ENCODE measurements at regions not wholly inside any gene's neighbourhood (a gene's known extent, or its start where the extent isn't known, plus 50 kb on each side); places are given as distances from the start of the nearest gene placed in this dataset.

- intact Hi-C loops (cut with micrococcal nuclease) (no loop called here), in situ Hi-C loops (cut with MboI; ENCODE audit: low sequenced_read_pairs) (no loop called here), dilution Hi-C loops (cut with HindIII; ENCODE audit: low sequenced_read_pairs, unreplicated experiment) (no loop called here)
- Histone ChIP-seq H4K5ac (ENCODE audit: low read depth, low read length) (no peak overlapping the region), H2AK5ac (ENCODE audit: low read depth, low read length) (no peak overlapping the region), H3K14ac (replicated peaks; ENCODE audit: low read depth, low read length) (no peak overlapping the region), H3K79me1 (ENCODE audit: low read depth in 1 of 2, low read length in 2 of 2) (no peaks in the 10 kb centered on the region), H4K91ac (ENCODE audit: insufficient read depth, low read depth, low read length) (no peak overlapping the region), H3K4ac (ENCODE audit: low read depth, low read length) (no peak overlapping the region), H3K9me3 (ENCODE audit: control insufficient read depth, insufficient read depth, low read length) (no peaks in the 10 kb centered on the region), H2AFZ (replicated peaks; ENCODE audit: low read length, poor library complexity) (no peak overlapping the region), H3K9me1 (ENCODE audit: insufficient read depth, low read length) (no peaks in the 10 kb centered on the region), H4K8ac (ENCODE audit: low read depth in 2 of 2, low read length in 2 of 2) (no peak overlapping the region), H4K20me1 (ENCODE audit: insufficient read depth, low read length) (no peaks in the 10 kb centered on the region), H3K23ac (ENCODE audit: low read depth, low read length) (no peak overlapping the region), H3K4me1 (ENCODE audit: control insufficient read depth, insufficient read depth, low read length) (no peaks in the 10 kb centered on the region), H2AK9ac (replicated peaks; ENCODE audit: low read depth, low read length, poor library complexity) (no peak overlapping the region), H3K4me3 (ENCODE audit: insufficient read depth, low read depth, low read length) (no peak overlapping the region), H3K27me3 (ENCODE audit: control insufficient read depth, insufficient read depth, low read length) (peaks cover 4% of the 10 kb centered on the region; the same call in 1 of the 2 replicates), H3K36me3 (ENCODE audit: control insufficient read depth, insufficient read depth, low read length) (no peaks in the 10 kb centered on the region), H2BK20ac (ENCODE audit: low read depth, low read length) (no peak overlapping the region), H2BK120ac (ENCODE audit: low read depth, low read length) (no peak overlapping the region), H3K56ac (ENCODE audit: extremely low read depth, insufficient read depth, low read length) (no peak overlapping the region), H2BK15ac (ENCODE audit: low read depth, low read length) (no peak overlapping the region), H3K9ac (ENCODE audit: low read depth, low read length) (no peak overlapping the region), H2BK5ac (ENCODE audit: low read depth, low read length, poor library complexity, severe bottlenecking) (no peak overlapping the region), H3K18ac (ENCODE audit: low read depth, low read length) (no peak overlapping the region), H3K27ac (ENCODE audit: insufficient read depth, low read length) (no peak overlapping the region), H3K4me2 (ENCODE audit: low read depth, low read length) (no peak overlapping the region)
- TF ChIP-seq CTCF (conservative IDR thresholded peaks at IDR 0.05; ENCODE audit: low read depth, low read length) = no peak
- no peak for TF ChIP-seq USF2 (IDR thresholded peaks at IDR 0.05; ENCODE audit: low read depth, low read length)
- no peak for TF ChIP-seq ELK1 (IDR thresholded peaks at IDR 0.05; ENCODE audit: borderline replicate concordance, low read depth, low read length)
- TF ChIP-seq FOS (IDR thresholded peaks at IDR 0.05; ENCODE audit: low read depth, low read length) = no peak
- TF ChIP-seq SMC3 (IDR thresholded peaks at IDR 0.05; ENCODE audit: low read depth, low read length) = no peak
- TF ChIP-seq MXI1 (IDR thresholded peaks at IDR 0.05; ENCODE audit: borderline replicate concordance, low read depth, low read length) = no peak
- no peak for TF ChIP-seq RAD21 (IDR thresholded peaks at IDR 0.05; ENCODE audit: low read length)
- ATAC-seq (ENCODE audit: low read depth) (no peak), DNase-seq (no peak)
- CTCF ChIA-PET = interaction anchor here (0.6 kb wide), 1 partner anchor 22 kb away, joined by 3 read pairs; no protein-coding TSS in a partner anchor
- no CpG with 5 or more reads among the region's 1 CpG for WGBS, 2 experiments (ENCODE audit: extremely low coverage in 2 of 2, insufficient read length in 1 of 2)
- BruUV-seq (replicated peaks) = no TSS peak
- POLR2A ChIA-PET (ENCODE audit: unreplicated experiment) = no interaction called here
These were observed 110.1 kb upstream of the PITRM1 start for GRCh38 chr10:3282674-3283017.
